A549 (cell line): ENCODE measurements at regions not wholly inside any gene's neighbourhood (a gene's known extent, or its start where the extent isn't known, plus 50 kb on each side); places are given as distances from the start of the nearest gene placed in this dataset.

Experiments used
- ATAC-seq, 2 experiments: fragments of 200-7000 bp in 1 of 2; fragments of >200 bp in 1 of 2; cut with Nextera tagmentation in 1 of 2; cut with Tn5 transposase in 1 of 2; 3 replicates each; pipeline versions ENCODE4 v1.8.0 to v1.9.1; 2018 to 2020; ENCODE audit warnings: mild to moderate bottlenecking in 1 of 2, moderate library complexity in 1 of 2
- CTCF ChIA-PET: fragments of 300-600 bp; sonication (Branson Sonifier 250); formaldehyde crosslinking; extraction: SDS; loops from one replicate; lab custom pipeline; 2021; ENCODE audit warnings: antibody characterized with exemption, inconsistent platforms; lab: Yijun Ruan, JAX
- POLR2A ChIA-PET: fragments of 350-600 bp; formaldehyde crosslinking; extraction: SDS; loops from one replicate; lab custom pipeline; 2021; ENCODE audit warnings: antibody characterized with exemption, inconsistent platforms; lab: Yijun Ruan, JAX
- DNase-seq, 2 experiments: peaks; one replicate each; pipeline versions ENCODE4 v3.0.0 to v3.0.0-alpha.2; 2011 to 2016; ENCODE audit warnings: low read depth in 1 of 2, low spot score in 1 of 2
- FAIRE-seq: peaks from 2 replicates; lab custom pipeline; 2011; peaks lifted over from hg19 to GRCh38; lab: Jason Lieb, UNC
- H3K27ac ChIP-seq, 2 experiments: fragments of >200 bp; sonication (Bioruptor Twin); formaldehyde crosslinking; 3 replicates each; pipeline ENCODE4 v1.5.1; 2016 to 2017
- H3K4me1 ChIP-seq: fragments of >200 bp; sonication (Bioruptor Twin); formaldehyde crosslinking; 3 replicates; pipeline ENCODE4 v1.6.1; 2016
- H3K4me2 ChIP-seq: fragments of >200 bp; sonication (Bioruptor Twin); formaldehyde crosslinking; 3 replicates; pipeline ENCODE4 v1.6.1; 2016
- H3K4me3 ChIP-seq: fragments of >200 bp; sonication (Bioruptor Twin); formaldehyde crosslinking; 3 replicates; pipeline ENCODE4 v1.5.1; 2016
- H3K9me3 ChIP-seq: fragments of >200 bp; sonication (Bioruptor Twin); formaldehyde crosslinking; 3 replicates; pipeline ENCODE4 v1.6.1; 2016
- CEBPB ChIP-seq, 2 experiments: fragments of >200 bp in 1 of 2; sonication (Bioruptor Twin) in 1 of 2; formaldehyde crosslinking in 1 of 2; IDR thresholded peaks; 2 replicates each; pipeline ENCODE4 v1.6.1; 2012 to 2016
- EHMT2 ChIP-seq: fragments of 200-600 bp; sonication (generic); IDR thresholded peaks from 2 replicates; pipeline ENCODE4 v1.6.1; 2016; ENCODE audit warnings: antibody characterized with exemption, low read depth, mild to moderate bottlenecking, moderate library complexity
- EP300 ChIP-seq, 2 experiments: fragments of >200 bp; sonication (Bioruptor Twin); formaldehyde crosslinking; IDR thresholded peaks; 2 replicates in 1 of 2; 3 replicates in 1 of 2; pipeline ENCODE4 v1.6.1; 2016 to 2017
- FOXS1 ChIP-seq: fragments of 250-450 bp; sonication (Bioruptor Pico); IDR thresholded peaks from 2 replicates; pipeline ENCODE4 v1.5.0; 2020; ENCODE audit warnings: mild to moderate bottlenecking, moderate library complexity
- HDAC2 ChIP-seq: fragments of 200-600 bp; sonication (generic); IDR thresholded peaks from 2 replicates; pipeline ENCODE4 v1.6.1; 2016
- HOXA7 ChIP-seq: fragments of 250-450 bp; sonication (Bioruptor Pico); IDR thresholded peaks from 2 replicates; pipeline ENCODE4 v1.5.0; 2020; ENCODE audit warnings: mild to moderate bottlenecking, moderate library complexity
- HOXB5 ChIP-seq: fragments of 250-450 bp; sonication (Bioruptor Pico); IDR thresholded peaks from 2 replicates; pipeline ENCODE4 v1.5.0; 2020; ENCODE audit warnings: mild to moderate bottlenecking, moderate library complexity
- JUN ChIP-seq, 2 experiments: fragments of >200 bp; sonication (Bioruptor Twin); formaldehyde crosslinking; IDR thresholded peaks; 2 replicates in 1 of 2; 3 replicates in 1 of 2; pipeline ENCODE4 v1.6.1; 2016 to 2017
- JUNB ChIP-seq: fragments of >200 bp; sonication (Bioruptor Twin); formaldehyde crosslinking; IDR thresholded peaks from 2 replicates; pipeline ENCODE4 v1.6.1; 2016
- RARB ChIP-seq: fragments of 250-450 bp; sonication (Bioruptor Pico); IDR thresholded peaks from 2 replicates; pipeline ENCODE4 v1.8.0; 2021; ENCODE audit warnings: mild to moderate bottlenecking, moderate library complexity
- USF2 ChIP-seq: fragments of 450-650 bp; IDR thresholded peaks from 2 replicates; pipeline ENCODE4 v1.6.1; 2014; ENCODE audit warnings: antibody characterized with exemption
- WGBS: methylation state at CpG from one replicate; pipeline ENCODE4 v1.1.6; 2017; ENCODE audit errors: missing lambda C conversion rate; 5-methylcytosine and 5-hydroxymethylcytosine counted together
- TF ChIP-seq, protein P1 (sequence below): fragments of 250-450 bp; sonication (Bioruptor Pico); IDR thresholded peaks from 2 replicates; pipeline ENCODE4 v1.5.0; 2020; ENCODE audit warnings: low read depth, mild to moderate bottlenecking, moderate library complexity
- TF ChIP-seq, protein P2 (sequence below): IDR thresholded peaks from 2 replicates; pipeline ENCODE4 v1.6.1; 2012; ENCODE audit warnings: low read depth, borderline replicate concordance

DNA sequence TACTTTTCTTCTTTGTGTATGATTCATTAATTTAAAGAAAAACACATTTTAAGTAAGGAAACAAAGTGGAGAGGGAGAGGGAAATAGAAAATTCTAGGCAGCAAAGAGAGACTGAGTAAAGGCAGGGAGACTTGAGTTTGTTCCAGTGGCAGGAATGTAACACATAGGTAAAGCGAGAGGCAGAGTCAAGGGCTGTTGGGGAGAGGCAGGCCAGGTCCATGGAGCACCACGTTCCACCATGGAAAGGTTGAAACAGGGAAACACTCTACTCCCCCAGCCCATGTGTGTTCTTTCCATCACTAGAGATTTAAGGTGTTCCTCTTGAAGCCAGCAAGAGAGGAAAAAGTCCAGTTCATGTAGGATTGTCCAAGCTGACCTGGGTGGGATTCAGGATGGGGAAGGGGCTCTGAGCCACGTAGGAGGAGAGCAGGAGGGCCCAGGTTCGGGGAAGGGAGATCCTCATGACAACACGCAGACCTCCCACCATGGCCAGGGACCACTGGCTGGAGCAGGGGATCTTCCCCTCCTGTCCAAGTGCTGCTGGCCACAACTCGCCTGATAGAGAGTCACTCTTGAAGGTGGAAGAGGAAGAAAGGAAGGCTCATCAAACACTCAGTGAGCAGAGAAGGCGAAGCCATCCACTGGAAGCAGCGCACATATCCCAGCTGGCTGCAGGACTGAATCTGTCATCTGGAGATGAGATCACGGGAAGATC, 666.4 kb upstream of the MKI67 start:
- DNase-seq: no peak
- Histone ChIP-seq H3K4me2 (no peak overlapping the region), H3K27ac (no peak overlapping the region), H3K4me1 (no peaks in the 10 kb centered on the region), H3K9me3 (no peaks in the 10 kb centered on the region), H3K4me3 (no peak overlapping the region)
- under 1% methylated on average over 9 of the region's 9 CpGs for whole genome bisulfite sequencing
- no peak for TF ChIP-seq JUN (IDR thresholded peaks at IDR 0.05)
- no peak for TF ChIP-seq RARB
- no peak for FAIRE-seq
- ATAC-seq: no peak
- ChIA-PET CTCF (no interaction called here), POLR2A (no interaction called here)

GRCh38 chr10:128793726-128794655, 667.8 kb upstream of the MKI67 start:
- Histone ChIP-seq H3K4me2 (no peak overlapping the region), H3K27ac (no peak overlapping the region), H3K9me3 (no peaks in the 10 kb centered on the region), H3K4me1 (no peaks in the 10 kb centered on the region), H3K4me3 (no peak overlapping the region)
- ChIA-PET CTCF (no interaction called here), POLR2A (no interaction called here)
- DNase-seq (no peak), ATAC-seq (no peak), FAIRE-seq (no peak)
- TF ChIP-seq, protein P1, sequence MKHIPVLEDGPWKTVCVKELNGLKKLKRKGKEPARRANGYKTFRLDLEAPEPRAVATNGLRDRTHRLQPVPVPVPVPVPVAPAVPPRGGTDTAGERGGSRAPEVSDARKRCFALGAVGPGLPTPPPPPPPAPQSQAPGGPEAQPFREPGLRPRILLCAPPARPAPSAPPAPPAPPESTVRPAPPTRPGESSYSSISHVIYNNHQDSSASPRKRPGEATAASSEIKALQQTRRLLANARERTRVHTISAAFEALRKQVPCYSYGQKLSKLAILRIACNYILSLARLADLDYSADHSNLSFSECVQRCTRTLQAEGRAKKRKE (CRISPR knock-in tag): no peak
- TF ChIP-seq HOXA7 (CRISPR knock-in tag) (no peak), JUNB (no peak)
- TF ChIP-seq, protein P2, sequence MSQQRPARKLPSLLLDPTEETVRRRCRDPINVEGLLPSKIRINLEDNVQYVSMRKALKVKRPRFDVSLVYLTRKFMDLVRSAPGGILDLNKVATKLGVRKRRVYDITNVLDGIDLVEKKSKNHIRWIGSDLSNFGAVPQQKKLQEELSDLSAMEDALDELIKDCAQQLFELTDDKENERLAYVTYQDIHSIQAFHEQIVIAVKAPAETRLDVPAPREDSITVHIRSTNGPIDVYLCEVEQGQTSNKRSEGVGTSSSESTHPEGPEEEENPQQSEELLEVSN: no peak
- WGBS: 9% methylated on average over 9 of the region's 10 CpGs

DNA sequence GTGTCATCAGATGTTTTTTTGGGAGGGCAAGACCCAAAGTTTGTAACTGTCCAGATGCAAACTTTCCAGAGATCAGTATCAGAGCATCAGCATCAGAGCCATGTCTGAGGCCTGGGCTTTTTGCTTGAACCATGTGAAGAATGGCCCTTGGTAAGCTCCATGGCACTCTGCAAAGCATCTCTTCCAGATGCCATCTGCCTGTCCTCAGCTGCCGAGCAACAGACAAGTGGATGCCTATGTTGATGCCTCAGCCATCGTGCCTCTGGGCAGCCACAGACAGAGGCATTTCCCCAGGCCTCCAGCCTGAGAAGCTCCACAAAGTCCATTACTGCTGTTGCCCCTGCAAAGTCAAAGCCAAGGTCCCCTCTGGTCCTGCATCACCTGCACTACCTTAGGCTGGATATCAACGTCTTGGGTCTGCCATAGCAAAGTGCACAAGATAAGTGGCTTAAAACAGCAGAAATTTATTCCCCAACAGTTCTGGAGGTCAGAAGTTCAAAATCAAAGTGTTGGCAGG, 670.2 kb upstream of the MKI67 start:
- no peak for TF ChIP-seq EP300 (IDR thresholded peaks at IDR 0.05)
- no peak for TF ChIP-seq USF2
- TF ChIP-seq FOXS1 (CRISPR knock-in tag): no peak
- TF ChIP-seq, protein P2: no peak
- TF ChIP-seq JUN (IDR thresholded peaks at IDR 0.05): no peak
- TF ChIP-seq HOXB5 (CRISPR knock-in tag): no peak
- no peak for TF ChIP-seq HDAC2
- no peak for TF ChIP-seq EHMT2
- ChIA-PET CTCF (no interaction called here), POLR2A (no interaction called here)
- WGBS: 4% methylated on average over 3 of the region's 3 CpGs
- DNase-seq (no peak), FAIRE-seq (no peak), ATAC-seq (no peak)
- no peaks in the 10 kb centered on the region for H3K9me3 ChIP-seq
- no peaks in the 10 kb centered on the region for H3K4me1 ChIP-seq
- no peak overlapping the region for H3K27ac ChIP-seq
- no peak overlapping the region for H3K4me2 ChIP-seq
- no peak overlapping the region for H3K4me3 ChIP-seq

- ChIA-PET CTCF (no interaction called here), POLR2A (no interaction called here)
- no peaks in the 10 kb centered on the region for H3K4me1 ChIP-seq
- no peak for ATAC-seq
- H3K4me2 ChIP-seq: no peak overlapping the region
- no peak for DNase-seq
- H3K9me3 ChIP-seq: no peaks in the 10 kb centered on the region
- FAIRE-seq: no peak
- no peak overlapping the region for H3K27ac ChIP-seq
- no peak for TF ChIP-seq CEBPB (IDR thresholded peaks at IDR 0.05)
- WGBS: 41% methylated on average over 4 of the region's 4 CpGs
- no peak overlapping the region for H3K4me3 ChIP-seq
Observed at GRCh38 chr10:128802062-128802461, 665.0 kb upstream of the MGMT start.
